ENCODE measurements at regions not wholly inside any gene's neighbourhood (a gene's known extent, or its start where the extent isn't known, plus 50 kb on each side); places are given as distances from the start of the nearest gene placed in this dataset.

DNA sequence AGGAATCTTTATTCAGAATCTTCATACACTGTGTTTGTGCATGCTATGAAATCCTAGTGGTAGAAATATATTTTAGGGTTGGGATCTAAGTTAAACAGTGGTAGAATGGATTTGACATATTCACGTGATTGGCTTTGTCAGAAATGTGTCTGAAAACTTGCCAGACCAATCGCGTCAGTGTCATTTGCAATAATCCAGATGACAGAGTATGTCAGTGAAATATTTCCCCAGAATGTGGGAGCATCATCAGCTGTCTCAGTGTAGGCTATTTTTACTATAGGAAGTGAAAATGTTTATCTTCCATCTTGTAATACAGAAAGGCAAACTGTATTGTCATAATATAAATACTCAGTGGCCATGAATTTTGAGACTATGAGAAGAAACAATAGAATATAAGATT is 220.6 kb upstream of the EDIL3 start:
- TF ChIP-seq TAF1 (IDR thresholded peaks at IDR 0.05; ENCODE audit: low read depth, low read length) (no peak), POLR2A (IDR thresholded peaks at IDR 0.05; ENCODE audit: low read depth, low read length) (no peak), SPI1 (IDR thresholded peaks at IDR 0.05; ENCODE audit: low read depth, low read length) (no peak), PAX5 (IDR thresholded peaks at IDR 0.05; ENCODE audit: insufficient read depth, low read length, severe bottlenecking) (no peak), POLR2AphosphoS5 (IDR thresholded peaks at IDR 0.05; ENCODE audit: low read depth, low read length) (no peak), POU2F2 (IDR thresholded peaks at IDR 0.05; ENCODE audit: low read depth, low read length) (no peak)
